Lower leg skin (tissue), 4 donors: ENCODE measurements at regions not wholly inside any gene's neighbourhood (a gene's known extent, or its start where the extent isn't known, plus 50 kb on each side); places are given as distances from the start of the nearest gene placed in this dataset.

Source experiments
- DNase-seq, 2 donors: peaks; one replicate each; pipeline ENCODE4 v3.0.0-alpha.2; 2019; ENCODE audit warnings: low spot score in 2 of 2
- H3K4me3 ChIP-seq: fragments of 200-600 bp; sonication (generic); 2 replicates; pipeline ENCODE4 v1.5.1; 2017; ENCODE audit warnings: mild to moderate bottlenecking, low read depth; ENCODE audit not compliant: poor library complexity, severe bottlenecking
- CTCF ChIP-seq, 3 donors: fragments of 450-650 bp; IDR thresholded peaks; one replicate each; pipeline ENCODE4 v1.5.1; 2016; ENCODE audit warnings: antibody characterized with exemption in 3 of 3, mild to moderate bottlenecking in 3 of 3, moderate library complexity in 2 of 3
- POLR2A ChIP-seq, 2 donors: fragments of 450-650 bp; IDR thresholded peaks; one replicate each; pipeline ENCODE4 v1.6.1; 2016 to 2017; ENCODE audit warnings: antibody characterized with exemption in 2 of 2, mild to moderate bottlenecking in 1 of 2, moderate library complexity in 1 of 2
- WGBS, 2 donors: methylation state at CpG; one replicate each; pipeline ENCODE4 v1.1.5; 2018; 5-methylcytosine and 5-hydroxymethylcytosine counted together
- intact Hi-C: fragments of 100-400 bp; cut with DNase I; formaldehyde crosslinking; loops from one replicate; pipeline ENCODE4 v1.15.0; 2023; ENCODE audit warnings: low total_unique reads

GRCh38 chr9:13750639-13751038 is 471.1 kb upstream of the MPDZ start:
- WGBS, 2 donors = 94 to 96% methylated on average over 3 of the region's 3 CpGs
- DNase-seq = no peak
- intact Hi-C loops = no loop called here
- no peak overlapping the region for H3K4me3 ChIP-seq
- TF ChIP-seq POLR2A (IDR thresholded peaks at IDR 0.05) (no peak), CTCF (IDR thresholded peaks at IDR 0.05) (no peak)

GRCh38 chr9:13750061-13750460 is 470.6 kb upstream of the MPDZ start:
- TF ChIP-seq CTCF (IDR thresholded peaks at IDR 0.05) (no peak), POLR2A (IDR thresholded peaks at IDR 0.05) (no peak)
- WGBS, 2 donors = 78 to 87% methylated on average over 4 of the region's 4 CpGs
- no peak overlapping the region for H3K4me3 ChIP-seq
- no peak for DNase-seq
- intact Hi-C loops = no loop called here

- intact Hi-C loops = no loop called here
- WGBS, 2 donors = 90 to 92% methylated on average over 1 of the region's 1 CpG
- no peak for DNase-seq
- H3K4me3 ChIP-seq = no peak overlapping the region
- no peak for TF ChIP-seq POLR2A (IDR thresholded peaks at IDR 0.05)
Observed at GRCh38 chr9:13746876-13747275, 467.4 kb upstream of the MPDZ start.

GRCh38 chr9:13744261-13744901 is 464.9 kb upstream of the MPDZ start:
- no peak overlapping the region for H3K4me3 ChIP-seq
- TF ChIP-seq CTCF (IDR thresholded peaks at IDR 0.05) (no peak), POLR2A (IDR thresholded peaks at IDR 0.05) (no peak)
- intact Hi-C loops = no loop called here
- DNase-seq = no peak
- 65 to 75% methylated on average over 16 of the region's 16 CpGs for WGBS, 2 donors

GRCh38 chr9:13737885-13738284 is 458.4 kb upstream of the MPDZ start:
- DNase-seq = no peak
- no peak for TF ChIP-seq POLR2A (IDR thresholded peaks at IDR 0.05)
- TF ChIP-seq CTCF (IDR thresholded peaks at IDR 0.05) = no peak
- intact Hi-C loops = no loop called here
- no peak overlapping the region for H3K4me3 ChIP-seq

- DNase-seq = no peak
- intact Hi-C loops = no loop called here
- 77 to 87% methylated on average over 5 of the region's 5 CpGs for WGBS, 2 donors
- H3K4me3 ChIP-seq = no peak overlapping the region
- TF ChIP-seq POLR2A (IDR thresholded peaks at IDR 0.05) (no peak), CTCF (IDR thresholded peaks at IDR 0.05) (no peak)
Observed at GRCh38 chr9:13735181-13735580, 455.7 kb upstream of the MPDZ start.
